ENCODE measurements at regions not wholly inside any gene's neighbourhood (a gene's known extent, or its start where the extent isn't known, plus 50 kb on each side); places are given as distances from the start of the nearest gene placed in this dataset.
"Not testable (repeated sequence)": the region's sequence is repeated elsewhere in the genome, so short reads cannot be mapped to it uniquely, and the experiment has no call there.

DNA sequence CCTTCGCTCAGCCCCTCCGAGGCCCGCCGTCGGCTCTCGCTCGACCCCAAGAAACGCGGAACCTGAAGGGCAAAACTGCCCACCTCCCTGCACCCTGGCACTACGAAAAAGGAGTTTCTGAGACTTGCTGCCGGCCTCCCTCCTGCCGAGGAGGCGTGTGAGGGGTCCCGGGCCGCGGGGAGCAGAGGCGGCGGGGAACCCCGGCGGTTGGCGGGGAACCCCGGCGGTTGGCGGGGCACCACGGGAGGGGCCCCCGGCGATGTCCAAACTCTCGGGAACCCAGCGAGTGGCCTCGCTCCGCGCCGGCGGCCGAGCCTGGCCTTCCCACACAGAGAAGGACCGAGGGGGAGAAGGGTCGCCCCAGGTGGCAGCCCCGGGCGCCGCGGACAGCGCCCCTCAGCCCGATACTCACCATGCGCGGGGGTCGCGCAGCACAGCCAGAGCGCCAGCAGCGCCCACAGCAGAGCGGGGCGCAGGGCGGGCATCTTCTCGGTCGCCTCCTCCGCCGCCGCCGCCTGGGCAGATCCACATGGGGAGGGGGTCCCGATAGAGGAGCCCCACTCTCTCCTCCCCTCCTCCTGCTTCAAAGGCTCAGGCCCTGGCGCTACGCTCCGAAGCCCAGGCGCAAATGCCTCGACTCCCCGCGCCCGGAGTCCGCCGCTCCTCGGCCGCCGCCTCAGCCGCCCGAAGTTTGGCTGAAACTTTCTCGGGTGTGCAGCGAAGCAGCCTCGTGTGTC lies 69.4 kb upstream of the NUDT4B start:
- H3K36me3 ChIP-seq (ENCODE audit: control insufficient read depth, insufficient read depth, low read length); H3K27me3 ChIP-seq (ENCODE audit: control insufficient read depth, insufficient read depth, low read length); H3K9me3 ChIP-seq (ENCODE audit: control insufficient read depth, insufficient read depth, low read length); H3K27ac ChIP-seq (ENCODE audit: low read depth, low read length); H3K4me1 ChIP-seq (ENCODE audit: control insufficient read depth, insufficient read depth, low read length): not testable (repeated sequence)
- WGBS (ENCODE audit: insufficient coverage): no CpG with 5 or more reads among the region's 77 CpGs
- DNase-seq (ENCODE audit: low read depth in 4 of 6, low spot score in 6 of 6): peak in 3 of 6 donors; percentile 12 to 53 (median 17)
- peak overlapping the region; percentile 32 for H3K4me3 ChIP-seq (ENCODE audit: low read depth, low read length)

DNA sequence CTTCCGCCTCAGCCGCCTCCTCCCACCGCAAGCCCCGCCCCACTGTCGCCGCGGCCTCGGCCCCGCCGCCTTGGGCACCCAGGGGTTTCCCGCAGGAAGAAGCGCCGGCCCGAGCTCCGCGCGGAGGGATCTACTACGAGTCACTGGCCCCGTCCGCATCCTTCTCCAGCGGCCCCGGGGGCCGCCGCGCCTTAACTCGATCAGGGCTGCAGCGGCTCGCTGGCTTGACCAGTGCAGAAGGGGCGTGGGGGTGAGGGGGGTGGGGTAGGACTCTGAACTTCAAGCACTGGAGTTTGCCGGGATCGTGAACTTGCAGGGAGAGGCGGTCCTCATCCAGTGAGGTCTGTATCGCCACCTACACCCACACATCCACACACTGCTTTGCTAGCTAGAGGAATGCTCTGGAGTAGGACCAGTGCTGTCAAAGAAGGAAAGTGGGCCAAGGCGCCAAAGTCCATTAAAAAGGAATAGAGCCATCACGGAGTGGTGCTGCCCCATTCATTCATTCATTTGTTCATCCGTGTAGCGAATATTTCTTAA lies 68.7 kb upstream of the NUDT4B start:
- H3K9me3 ChIP-seq (ENCODE audit: control insufficient read depth, insufficient read depth, low read length); H3K27ac ChIP-seq (ENCODE audit: low read depth, low read length); DNase-seq (ENCODE audit: low read depth in 4 of 6, low spot score in 6 of 6); H3K36me3 ChIP-seq (ENCODE audit: control insufficient read depth, insufficient read depth, low read length); H3K4me1 ChIP-seq (ENCODE audit: control insufficient read depth, insufficient read depth, low read length); H3K27me3 ChIP-seq (ENCODE audit: control insufficient read depth, insufficient read depth, low read length): not testable (repeated sequence)
- no CpG with 5 or more reads among the region's 37 CpGs for WGBS (ENCODE audit: insufficient coverage)
- H3K4me3 ChIP-seq (ENCODE audit: low read depth, low read length): peak overlapping the region; percentile 32

DNA sequence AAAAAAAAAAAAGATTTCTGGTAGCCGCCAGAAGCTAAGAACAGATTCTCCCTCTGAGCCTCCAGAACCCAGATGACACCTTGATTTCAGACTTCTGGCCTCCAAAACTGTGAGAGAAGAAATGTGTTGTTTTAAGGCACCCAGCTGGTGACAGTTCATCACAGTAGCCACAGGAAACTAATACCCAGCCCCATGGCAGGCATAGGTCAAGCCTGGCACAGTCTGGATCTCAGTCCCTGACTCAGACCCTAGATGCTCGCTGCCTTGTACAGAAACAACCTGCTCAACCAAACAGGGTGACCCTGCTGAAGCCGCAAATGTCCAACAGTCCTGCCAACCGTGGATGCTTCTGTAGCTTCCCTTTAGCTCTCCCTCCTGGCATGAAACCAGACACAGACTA lies 61.8 kb upstream of the NUDT4B start:
- H3K27ac ChIP-seq (ENCODE audit: low read depth, low read length); H3K27me3 ChIP-seq (ENCODE audit: control insufficient read depth, insufficient read depth, low read length); DNase-seq (ENCODE audit: low read depth in 4 of 6, low spot score in 6 of 6); H3K9me3 ChIP-seq (ENCODE audit: control insufficient read depth, insufficient read depth, low read length); H3K4me3 ChIP-seq (ENCODE audit: low read depth, low read length); H3K4me1 ChIP-seq (ENCODE audit: control insufficient read depth, insufficient read depth, low read length); H3K36me3 ChIP-seq (ENCODE audit: control insufficient read depth, insufficient read depth, low read length): not testable (repeated sequence)
- no CpG with 5 or more reads among the region's 4 CpGs for WGBS (ENCODE audit: insufficient coverage)

GRCh38 chr1:148687376-148687775 lies 61.2 kb upstream of the NUDT4B start:
- DNase-seq (ENCODE audit: low read depth in 4 of 6, low spot score in 6 of 6); H3K27ac ChIP-seq (ENCODE audit: low read depth, low read length); H3K36me3 ChIP-seq (ENCODE audit: control insufficient read depth, insufficient read depth, low read length); H3K27me3 ChIP-seq (ENCODE audit: control insufficient read depth, insufficient read depth, low read length); H3K4me1 ChIP-seq (ENCODE audit: control insufficient read depth, insufficient read depth, low read length); H3K9me3 ChIP-seq (ENCODE audit: control insufficient read depth, insufficient read depth, low read length); H3K4me3 ChIP-seq (ENCODE audit: low read depth, low read length): not testable (repeated sequence)
- no CpG with 5 or more reads among the region's 2 CpGs for WGBS (ENCODE audit: insufficient coverage)

Data from spinal cord (tissue), 9 donors.